ENCODE measurements at regions not wholly inside any gene's neighbourhood (a gene's known extent, or its start where the extent isn't known, plus 50 kb on each side); places are given as distances from the start of the nearest gene placed in this dataset.
A peak's percentile ranks its signal among the peaks of the same experiment; 100 is the strongest.

DNA sequence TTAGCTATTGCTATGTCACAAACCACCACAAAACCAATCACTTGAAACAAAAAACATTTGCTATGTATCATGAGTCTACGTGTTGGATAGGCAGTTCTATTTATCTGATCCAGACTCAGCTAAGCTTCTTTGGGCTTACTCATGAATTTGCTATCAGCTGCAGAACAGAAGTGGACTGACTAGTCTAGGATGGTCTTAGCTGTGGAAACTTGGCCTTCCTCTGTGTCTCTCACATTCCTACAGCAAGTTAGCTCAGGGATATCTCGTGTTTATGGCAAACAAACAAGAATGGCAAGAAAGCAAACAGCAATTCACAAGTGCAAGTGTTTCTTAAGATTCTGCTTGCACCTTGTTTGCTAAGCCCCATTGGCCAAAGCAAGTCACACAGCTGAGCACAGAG lies 288.0 kb upstream of the TNP1 start:
- no peak overlapping the region for H3K27ac ChIP-seq

DNA sequence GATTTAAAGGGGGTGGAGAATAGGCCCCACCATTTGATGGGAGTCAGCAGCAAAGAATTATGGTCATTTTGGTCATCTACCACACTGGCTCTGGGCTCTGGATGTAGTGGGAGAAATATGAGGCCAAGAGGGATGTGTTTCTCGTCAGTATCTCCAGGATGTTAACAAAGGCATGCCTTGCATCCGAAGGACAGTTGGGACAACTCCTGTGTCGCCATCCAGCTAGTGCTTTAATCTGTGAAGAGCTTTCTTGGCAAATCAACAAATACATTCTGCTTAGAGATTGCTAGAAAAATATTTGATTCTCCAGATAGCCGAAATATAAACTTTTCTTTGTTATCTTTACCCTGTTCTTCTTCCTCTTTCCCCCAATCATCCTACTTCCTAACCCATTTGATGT lies 287.1 kb upstream of the TNP1 start:
- no peak overlapping the region for H3K27ac ChIP-seq
- no peak for TF ChIP-seq ZFX (IDR thresholded peaks at IDR 0.05; ENCODE audit: borderline replicate concordance)
- TF ChIP-seq, protein P1, sequence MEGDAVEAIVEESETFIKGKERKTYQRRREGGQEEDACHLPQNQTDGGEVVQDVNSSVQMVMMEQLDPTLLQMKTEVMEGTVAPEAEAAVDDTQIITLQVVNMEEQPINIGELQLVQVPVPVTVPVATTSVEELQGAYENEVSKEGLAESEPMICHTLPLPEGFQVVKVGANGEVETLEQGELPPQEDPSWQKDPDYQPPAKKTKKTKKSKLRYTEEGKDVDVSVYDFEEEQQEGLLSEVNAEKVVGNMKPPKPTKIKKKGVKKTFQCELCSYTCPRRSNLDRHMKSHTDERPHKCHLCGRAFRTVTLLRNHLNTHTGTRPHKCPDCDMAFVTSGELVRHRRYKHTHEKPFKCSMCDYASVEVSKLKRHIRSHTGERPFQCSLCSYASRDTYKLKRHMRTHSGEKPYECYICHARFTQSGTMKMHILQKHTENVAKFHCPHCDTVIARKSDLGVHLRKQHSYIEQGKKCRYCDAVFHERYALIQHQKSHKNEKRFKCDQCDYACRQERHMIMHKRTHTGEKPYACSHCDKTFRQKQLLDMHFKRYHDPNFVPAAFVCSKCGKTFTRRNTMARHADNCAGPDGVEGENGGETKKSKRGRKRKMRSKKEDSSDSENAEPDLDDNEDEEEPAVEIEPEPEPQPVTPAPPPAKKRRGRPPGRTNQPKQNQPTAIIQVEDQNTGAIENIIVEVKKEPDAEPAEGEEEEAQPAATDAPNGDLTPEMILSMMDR (IDR thresholded peaks at IDR 0.05) = no peak

More for the DNA sequence above, 288.0 kb upstream of the TNP1 start:
- TF ChIP-seq ZFX (IDR thresholded peaks at IDR 0.05; ENCODE audit: borderline replicate concordance) = no peak
- TF ChIP-seq, protein P1 (IDR thresholded peaks at IDR 0.05) = no peak

DNA sequence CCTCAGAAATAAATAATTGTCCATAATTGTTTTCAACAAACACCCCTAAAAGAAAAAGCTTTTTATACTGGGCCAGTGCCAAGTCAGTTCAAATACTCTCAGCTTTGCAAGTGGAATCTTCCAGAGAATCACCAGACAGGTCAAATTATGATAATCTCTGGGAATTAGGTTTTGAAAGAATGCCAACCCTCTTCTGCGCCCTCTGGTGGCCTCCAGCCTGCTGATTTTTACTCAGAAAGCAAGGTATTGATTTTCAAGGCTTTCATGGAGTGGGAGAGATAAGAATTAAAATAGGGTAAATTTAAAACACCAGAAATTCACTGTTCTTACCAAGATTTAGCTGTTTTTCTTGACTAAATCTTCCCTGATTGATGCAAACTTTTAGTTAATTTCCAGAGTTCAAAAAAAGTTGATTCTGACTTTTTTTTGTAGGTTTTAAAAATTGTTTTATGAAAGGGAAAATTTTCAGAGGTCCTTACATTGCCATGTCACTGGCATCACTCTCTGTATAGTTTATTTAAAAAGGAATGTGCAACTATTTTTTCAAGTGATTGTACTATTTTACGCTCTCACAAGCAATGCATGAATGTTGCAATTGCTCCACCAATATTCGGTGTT lies 282.9 kb upstream of the TNP1 start:
- no peak overlapping the region for H3K27ac ChIP-seq

DNA sequence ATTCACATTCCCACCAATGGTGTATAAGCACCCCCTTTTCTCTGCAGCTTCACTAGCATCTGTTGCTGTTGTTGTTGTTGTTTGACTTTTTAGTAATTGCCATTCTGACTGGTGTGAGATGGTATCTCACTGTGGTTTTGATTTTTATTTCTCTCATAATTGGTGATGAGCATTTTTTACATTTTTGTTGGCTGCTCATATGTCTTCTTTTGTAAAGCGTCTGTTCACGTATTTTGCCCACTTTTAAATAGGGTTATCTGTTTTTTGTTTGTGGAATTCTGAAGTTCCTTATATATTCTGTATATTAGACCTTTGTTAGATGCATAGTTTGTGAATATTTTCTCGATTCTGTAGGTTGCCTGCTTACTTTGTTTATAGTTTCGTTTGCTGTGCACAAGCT lies 278.4 kb upstream of the TNP1 start:
- no peak overlapping the region for H3K27ac ChIP-seq
- TF ChIP-seq ZFX (IDR thresholded peaks at IDR 0.05; ENCODE audit: borderline replicate concordance) = no peak
- TF ChIP-seq, protein P1 (IDR thresholded peaks at IDR 0.05) = no peak

More for the DNA sequence above, 282.9 kb upstream of the TNP1 start:
- no peak for TF ChIP-seq ZFX (IDR thresholded peaks at IDR 0.05; ENCODE audit: borderline replicate concordance)
- TF ChIP-seq, protein P1 (IDR thresholded peaks at IDR 0.05) = peak; percentile 90

DNA sequence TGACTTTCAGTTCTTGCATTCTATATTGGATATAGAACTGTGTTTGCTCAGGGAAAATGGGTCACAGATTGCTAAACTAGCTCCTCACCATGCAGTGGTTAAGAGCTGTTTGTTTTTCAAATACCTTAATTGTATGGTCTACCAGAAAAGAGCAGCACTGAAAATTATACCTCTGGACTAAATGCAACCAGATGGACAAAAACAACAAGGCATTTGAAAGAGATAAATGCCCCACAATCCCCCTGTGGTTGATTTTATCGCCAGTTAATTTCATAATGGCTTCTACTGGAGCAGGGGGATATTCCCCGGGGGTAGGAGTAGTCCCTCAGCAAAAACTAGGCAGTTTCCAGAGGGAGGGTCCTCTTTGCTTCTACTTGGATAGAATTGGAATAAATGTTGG lies 267.9 kb upstream of the TNP1 start:
- TF ChIP-seq, protein P1 (IDR thresholded peaks at IDR 0.05) = no peak
- no peak for TF ChIP-seq ZFX (IDR thresholded peaks at IDR 0.05; ENCODE audit: borderline replicate concordance)
- no peak overlapping the region for H3K27ac ChIP-seq

DNA sequence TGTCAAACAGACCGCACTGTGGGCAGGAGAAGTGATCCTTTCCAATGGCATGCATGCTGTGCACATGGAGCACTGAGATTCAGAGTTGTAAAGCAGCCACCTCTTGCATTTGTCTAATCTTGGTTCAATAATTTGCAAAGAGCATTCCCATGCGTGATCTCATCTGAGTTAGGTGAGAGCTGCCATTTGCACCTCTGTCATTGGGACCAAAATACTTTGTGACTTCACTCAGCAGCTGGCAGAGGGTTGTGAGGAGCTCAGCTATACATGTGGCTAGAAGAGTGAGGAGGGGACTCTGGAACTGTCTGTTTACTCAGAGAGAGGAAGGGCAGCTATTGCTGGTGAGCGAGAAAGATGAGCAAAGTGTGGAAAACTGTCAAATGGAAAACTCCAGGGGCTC lies 265.1 kb upstream of the TNP1 start:
- H3K27ac ChIP-seq = no peak overlapping the region

DNA sequence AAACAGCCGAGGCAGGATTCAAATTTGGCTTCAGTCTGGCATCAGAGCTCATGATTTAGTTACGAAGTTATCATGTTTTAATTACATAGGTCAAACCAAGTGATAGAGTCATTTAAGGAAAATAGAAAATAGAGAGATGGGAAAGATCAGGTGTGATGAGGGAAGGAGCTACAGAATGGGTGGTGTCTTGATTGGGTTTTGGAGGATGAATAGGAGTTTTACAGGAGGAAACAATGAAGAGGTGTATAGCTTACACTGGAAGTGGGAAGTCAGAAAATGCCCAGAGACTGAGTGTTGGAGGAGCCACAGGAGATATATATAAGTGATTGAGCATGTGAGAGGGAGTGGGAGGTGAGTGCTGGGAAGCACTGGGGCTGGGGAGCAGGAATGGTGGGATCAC lies 264.2 kb upstream of the TNP1 start:
- no peak overlapping the region for H3K27ac ChIP-seq

More for the DNA sequence above, 265.1 kb upstream of the TNP1 start:
- TF ChIP-seq ZFX (IDR thresholded peaks at IDR 0.05; ENCODE audit: borderline replicate concordance) = no peak
- TF ChIP-seq, protein P1 (IDR thresholded peaks at IDR 0.05) = no peak

More for the DNA sequence above, 264.2 kb upstream of the TNP1 start:
- TF ChIP-seq, protein P1 (IDR thresholded peaks at IDR 0.05) = no peak
- TF ChIP-seq ZFX (IDR thresholded peaks at IDR 0.05; ENCODE audit: borderline replicate concordance) = no peak
